GM12878 (cell line): ENCODE measurements at regions not wholly inside any gene's neighbourhood (a gene's known extent, or its start where the extent isn't known, plus 50 kb on each side); places are given as distances from the start of the nearest gene placed in this dataset.
A peak's percentile ranks its signal among the peaks of the same experiment; 100 is the strongest.

Experiments used
- ASH2L ChIP-seq: fragments of 300-600, 200-600 bp; sonication (generic); IDR thresholded peaks from 2 replicates; pipeline ENCODE4 v1.6.1; 2017; ENCODE audit warnings: low read depth, mild to moderate bottlenecking, borderline replicate concordance
- BMI1 ChIP-seq: fragments of 450-650 bp; IDR thresholded peaks from 2 replicates; pipeline ENCODE4 v1.6.1; 2016; ENCODE audit warnings: mild to moderate bottlenecking, moderate library complexity, borderline replicate concordance
- CBFB ChIP-seq: IDR thresholded peaks from 2 replicates; pipeline ENCODE4 v1.6.1; 2016; ENCODE audit warnings: antibody characterized with exemption, low read depth
- CBX5 ChIP-seq: sonication (generic); IDR thresholded peaks from 2 replicates; pipeline ENCODE4 v1.6.1; 2016; ENCODE audit warnings: low read depth, moderate library complexity, mild to moderate bottlenecking, inconsistent platforms
- CEBPB ChIP-seq, 2 experiments: fragments of 150-350 bp in 1 of 2; IDR thresholded peaks; 2 replicates each; pipeline ENCODE4 v1.6.1; 2012 to 2014; ENCODE audit warnings: low read depth in 2 of 2, low read length in 2 of 2, borderline replicate concordance in 1 of 2, inconsistent platforms in 1 of 2
- FOXK2 ChIP-seq: fragments of 450-650 bp; IDR thresholded peaks from 2 replicates; pipeline ENCODE4 v1.6.1; 2017; ENCODE audit warnings: mild to moderate bottlenecking, moderate library complexity
- MTA2 ChIP-seq: fragments of 450-650 bp; IDR thresholded peaks from 2 replicates; pipeline ENCODE4 v1.6.1; 2016; ENCODE audit warnings: low read depth, mild to moderate bottlenecking, moderate library complexity
- MXI1 ChIP-seq: fragments of 150-350 bp; IDR thresholded peaks from 2 replicates; pipeline ENCODE4 v1.6.1; 2011; ENCODE audit warnings: low read depth, mild to moderate bottlenecking, inconsistent platforms, low read length, improper control_type of control experiment
- RAD51 ChIP-seq: fragments of 450-650 bp; IDR thresholded peaks from 2 replicates; pipeline ENCODE4 v1.6.1; 2016; ENCODE audit warnings: moderate library complexity, mild to moderate bottlenecking, inconsistent platforms
- SIN3A ChIP-seq: IDR thresholded peaks from 2 replicates; pipeline ENCODE4 v1.6.1; 2012; ENCODE audit warnings: low read depth, low read length, improper control_type of control experiment
- SP1 ChIP-seq: IDR thresholded peaks from one replicate; pipeline ENCODE4 v1.6.1; 2011; ENCODE audit warnings: low read depth, low read length
- SREBF1 ChIP-seq: IDR thresholded peaks from 2 replicates; pipeline ENCODE4 v1.6.1; 2012; ENCODE audit warnings: mild to moderate bottlenecking, low read length
- TAF1 ChIP-seq: IDR thresholded peaks from 2 replicates; pipeline ENCODE4 v1.6.1; 2011; ENCODE audit warnings: mild to moderate bottlenecking, low read depth, low read length, borderline replicate concordance
- TARDBP ChIP-seq: IDR thresholded peaks from 2 replicates; pipeline ENCODE4 v1.6.1; 2016; ENCODE audit warnings: borderline replicate concordance
- USF1 ChIP-seq: IDR thresholded peaks from 2 replicates; pipeline ENCODE4 v1.6.1; 2011; ENCODE audit warnings: borderline replicate concordance, low read depth, mild to moderate bottlenecking, moderate library complexity, mixed read lengths, low read length; ENCODE audit not compliant: insufficient read depth; ENCODE audit errors: extremely low read length
- YBX1 ChIP-seq: fragments of 450-650 bp; IDR thresholded peaks from 2 replicates; pipeline ENCODE4 v1.6.1; 2016; ENCODE audit warnings: antibody characterized with exemption
- YY1 ChIP-seq: IDR thresholded peaks from 2 replicates; pipeline ENCODE4 v1.6.1; 2011; ENCODE audit warnings: low read depth, mild to moderate bottlenecking, low read length
- ZNF207 ChIP-seq: fragments of 450-650 bp; IDR thresholded peaks from 2 replicates; pipeline ENCODE4 v1.6.1; 2014; ENCODE audit warnings: antibody characterized with exemption, mild to moderate bottlenecking, borderline replicate concordance
- ZNF217 ChIP-seq: fragments of 450-650 bp; IDR thresholded peaks from 2 replicates; pipeline ENCODE4 v1.6.1; 2017; ENCODE audit warnings: antibody characterized with exemption, mild to moderate bottlenecking
- ZNF274 ChIP-seq: IDR thresholded peaks from one replicate; pipeline ENCODE4 v1.8.0; 2011; ENCODE audit not compliant: insufficient read length, insufficient read depth
- ZNF384 ChIP-seq: IDR thresholded peaks from 2 replicates; pipeline ENCODE4 v1.6.1; 2012; ENCODE audit warnings: low read depth, mild to moderate bottlenecking, low read length, improper control_type of control experiment, borderline replicate concordance
- TF ChIP-seq, protein P1 (sequence below): fragments of 450-650 bp; formaldehyde crosslinking; IDR thresholded peaks from 2 replicates; pipeline ENCODE4 v1.4.0; 2022; ENCODE audit warnings: mild to moderate bottlenecking, moderate library complexity
- TF ChIP-seq, protein P2 (sequence below): IDR thresholded peaks from 2 replicates; pipeline ENCODE4 v1.6.1; 2012; ENCODE audit warnings: low read depth, low read length, improper control_type of control experiment
- TF ChIP-seq, protein P3 (sequence below), 3 experiments: IDR thresholded peaks in 2 of 3; conservative IDR thresholded peaks in 1 of 3; 2 replicates each; pipeline ENCODE4 v1.5.1; 2011; ENCODE audit warnings: low read depth in 3 of 3, low read length in 3 of 3, mild to moderate bottlenecking in 3 of 3, control low read depth in 2 of 3, moderate library complexity in 2 of 3, inconsistent platforms in 1 of 3, mixed read lengths in 1 of 3; ENCODE audit not compliant: control insufficient read depth in 2 of 3, insufficient read depth in 1 of 3; ENCODE audit errors: extremely low read depth in 1 of 3

GRCh38 chr5:79857714-79858409 lies 133.2 kb downstream of the MTX3 start (continued):
- TF ChIP-seq CBX5: no peak
- peak; percentile 43; the same call in 1 of the 2 replicates for TF ChIP-seq YY1
- no peak for TF ChIP-seq ZNF207
- TF ChIP-seq YBX1: no peak
- TF ChIP-seq TARDBP: no peak
- TF ChIP-seq USF1: no peak
- no peak for TF ChIP-seq ZNF217
- no peak for TF ChIP-seq SREBF1
- TF ChIP-seq SP1: no peak
- TF ChIP-seq TAF1: no peak
- no peak for TF ChIP-seq BMI1
- TF ChIP-seq FOXK2: no peak
- no peak for TF ChIP-seq CEBPB (IDR thresholded peaks at IDR 0.05; ENCODE audit: borderline replicate concordance in 1 of 2, low read depth in 2 of 2, low read length in 2 of 2)
- TF ChIP-seq ZNF274: no peak
- 0 out of 2 replicates have a peak, but pooled peaks have one; percentile 24 for TF ChIP-seq MXI1
- no peak for TF ChIP-seq CBFB
- TF ChIP-seq, protein P1, sequence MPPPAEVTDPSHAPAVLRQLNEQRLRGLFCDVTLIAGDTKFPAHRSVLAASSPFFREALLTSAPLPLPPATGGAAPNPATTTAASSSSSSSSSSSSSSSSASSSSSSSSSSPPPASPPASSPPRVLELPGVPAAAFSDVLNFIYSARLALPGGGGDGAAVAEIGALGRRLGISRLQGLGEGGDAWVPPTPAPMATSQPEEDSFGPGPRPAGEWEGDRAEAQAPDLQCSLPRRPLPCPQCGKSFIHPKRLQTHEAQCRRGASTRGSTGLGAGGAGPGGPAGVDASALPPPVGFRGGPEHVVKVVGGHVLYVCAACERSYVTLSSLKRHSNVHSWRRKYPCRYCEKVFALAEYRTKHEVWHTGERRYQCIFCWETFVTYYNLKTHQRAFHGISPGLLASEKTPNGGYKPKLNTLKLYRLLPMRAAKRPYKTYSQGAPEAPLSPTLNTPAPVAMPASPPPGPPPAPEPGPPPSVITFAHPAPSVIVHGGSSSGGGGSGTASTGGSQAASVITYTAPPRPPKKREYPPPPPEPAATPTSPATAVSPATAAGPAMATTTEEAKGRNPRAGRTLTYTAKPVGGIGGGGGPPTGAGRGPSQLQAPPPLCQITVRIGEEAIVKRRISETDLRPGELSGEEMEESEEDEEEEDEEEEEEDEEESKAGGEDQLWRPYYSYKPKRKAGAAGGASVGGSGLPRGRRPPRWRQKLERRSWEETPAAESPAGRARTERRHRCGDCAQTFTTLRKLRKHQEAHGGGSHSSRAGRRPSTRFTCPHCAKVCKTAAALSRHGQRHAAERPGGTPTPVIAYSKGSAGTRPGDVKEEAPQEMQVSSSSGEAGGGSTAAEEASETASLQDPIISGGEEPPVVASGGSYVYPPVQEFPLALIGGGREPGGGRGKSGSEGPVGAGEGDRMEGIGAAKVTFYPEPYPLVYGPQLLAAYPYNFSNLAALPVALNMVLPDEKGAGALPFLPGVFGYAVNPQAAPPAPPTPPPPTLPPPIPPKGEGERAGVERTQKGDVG (CRISPR knock-in tag): no peak
- TF ChIP-seq ZNF384: no peak
- TF ChIP-seq SIN3A: no peak
- TF ChIP-seq, protein P2, sequence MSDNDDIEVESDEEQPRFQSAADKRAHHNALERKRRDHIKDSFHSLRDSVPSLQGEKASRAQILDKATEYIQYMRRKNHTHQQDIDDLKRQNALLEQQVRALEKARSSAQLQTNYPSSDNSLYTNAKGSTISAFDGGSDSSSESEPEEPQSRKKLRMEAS: no peak
- no peak for TF ChIP-seq ASH2L
- TF ChIP-seq RAD51: no peak
- TF ChIP-seq, protein P3, sequence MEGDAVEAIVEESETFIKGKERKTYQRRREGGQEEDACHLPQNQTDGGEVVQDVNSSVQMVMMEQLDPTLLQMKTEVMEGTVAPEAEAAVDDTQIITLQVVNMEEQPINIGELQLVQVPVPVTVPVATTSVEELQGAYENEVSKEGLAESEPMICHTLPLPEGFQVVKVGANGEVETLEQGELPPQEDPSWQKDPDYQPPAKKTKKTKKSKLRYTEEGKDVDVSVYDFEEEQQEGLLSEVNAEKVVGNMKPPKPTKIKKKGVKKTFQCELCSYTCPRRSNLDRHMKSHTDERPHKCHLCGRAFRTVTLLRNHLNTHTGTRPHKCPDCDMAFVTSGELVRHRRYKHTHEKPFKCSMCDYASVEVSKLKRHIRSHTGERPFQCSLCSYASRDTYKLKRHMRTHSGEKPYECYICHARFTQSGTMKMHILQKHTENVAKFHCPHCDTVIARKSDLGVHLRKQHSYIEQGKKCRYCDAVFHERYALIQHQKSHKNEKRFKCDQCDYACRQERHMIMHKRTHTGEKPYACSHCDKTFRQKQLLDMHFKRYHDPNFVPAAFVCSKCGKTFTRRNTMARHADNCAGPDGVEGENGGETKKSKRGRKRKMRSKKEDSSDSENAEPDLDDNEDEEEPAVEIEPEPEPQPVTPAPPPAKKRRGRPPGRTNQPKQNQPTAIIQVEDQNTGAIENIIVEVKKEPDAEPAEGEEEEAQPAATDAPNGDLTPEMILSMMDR (IDR thresholded peaks at IDR 0.05 in 2 of 3, conservative IDR thresholded peaks at IDR 0.05 in 1 of 3; ENCODE audit: control insufficient read depth in 2 of 3, extremely low read depth in 1 of 3, insufficient read depth in 1 of 3, low read depth in 3 of 3, low read length in 3 of 3): peak; percentile 87 to 98 (median 97)
- TF ChIP-seq MTA2: no peak
